Hindlimb muscle (tissue), 1 donor: ENCODE measurements at regions not wholly inside any gene's neighbourhood (a gene's known extent, or its start where the extent isn't known, plus 50 kb on each side); places are given as distances from the start of the nearest gene placed in this dataset.

ENCODE experiments used
- DNase-seq: peaks from one replicate; pipeline ENCODE4 v3.0.0-alpha.2; 2013

GRCh38 chr10:27451054-27451453 lies 53.0 kb upstream of the RAB18 start:
- no peak for DNase-seq

DNA sequence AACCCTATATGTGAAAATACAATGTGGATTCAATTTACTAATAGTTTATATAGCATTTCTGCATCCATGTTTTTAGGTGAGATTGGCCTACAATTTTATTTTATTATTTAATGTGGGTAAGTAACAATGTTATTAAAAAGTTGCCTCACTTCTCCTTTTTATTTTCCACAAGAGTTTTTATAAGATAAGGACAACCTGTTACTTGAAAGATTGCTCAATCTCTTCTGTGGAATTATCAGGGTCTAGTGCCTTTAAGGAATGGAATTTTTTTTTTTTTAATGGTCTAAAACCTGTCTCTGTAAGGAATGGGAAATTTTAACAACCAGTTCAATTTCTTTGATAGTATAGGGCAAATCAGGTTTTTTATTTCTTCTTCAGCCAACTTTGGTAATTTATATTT lies 53.9 kb upstream of the RAB18 start:
- no peak for DNase-seq

DNA sequence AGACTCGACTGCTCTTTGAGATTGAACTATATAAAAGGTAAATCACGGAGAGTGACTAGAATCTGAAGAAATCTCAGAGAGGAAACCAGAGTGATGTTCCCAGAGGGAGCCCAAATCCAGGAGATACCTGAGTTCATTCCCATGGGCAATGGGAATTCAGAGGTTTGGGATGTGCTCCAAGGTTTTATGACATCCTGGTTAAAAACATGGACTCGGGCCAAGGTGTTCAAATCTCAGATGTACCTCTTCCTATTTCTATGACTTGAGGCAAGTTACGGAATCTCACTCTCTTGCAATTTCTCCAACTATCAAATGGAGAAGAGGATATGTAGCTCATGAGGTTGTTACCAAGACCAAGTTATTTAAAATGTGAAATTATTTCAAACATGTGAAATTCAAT lies 54.5 kb upstream of the RAB18 start:
- no peak for DNase-seq

DNA sequence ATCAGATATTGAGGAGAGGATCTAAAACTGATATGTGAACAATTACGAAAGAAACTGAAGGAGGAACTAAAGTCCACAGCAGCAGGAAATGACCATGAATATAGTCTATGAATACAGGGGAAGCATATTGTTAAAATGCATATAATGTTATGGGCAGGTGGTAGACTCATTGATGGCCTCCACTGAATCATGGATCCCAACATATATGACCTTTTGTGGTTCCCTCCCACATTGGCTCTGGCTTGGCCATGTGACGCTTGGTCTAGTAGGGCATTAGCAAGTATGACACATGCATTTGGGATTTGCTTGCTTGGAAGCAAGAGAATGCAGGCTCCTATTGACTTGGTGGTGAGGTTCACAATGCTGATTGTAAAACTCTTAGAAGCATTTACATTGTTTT lies 55.2 kb upstream of the RAB18 start:
- DNase-seq: no peak

DNA sequence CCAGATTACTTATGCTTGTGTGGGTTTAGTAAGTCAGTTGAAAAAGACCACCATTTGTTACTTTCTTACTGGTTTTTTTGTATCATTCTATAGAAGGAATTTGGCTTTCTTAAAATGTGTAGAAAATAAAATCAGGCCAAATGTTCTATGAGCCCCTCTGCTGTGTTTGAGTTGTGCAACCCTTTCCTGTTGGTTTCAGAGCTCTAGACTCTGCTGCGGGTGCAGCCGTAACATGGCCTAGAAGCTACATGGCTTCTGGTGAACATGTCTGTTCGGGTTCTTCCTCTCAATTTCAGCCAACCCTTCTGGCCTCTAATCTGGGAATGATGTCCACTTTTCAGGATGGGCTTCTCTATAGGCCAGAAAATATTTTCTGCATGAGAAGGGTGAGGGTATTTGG lies 56.6 kb upstream of the RAB18 start:
- DNase-seq: no peak

GRCh38 chr10:27446091-27446918 lies 57.8 kb upstream of the RAB18 start:
- DNase-seq: peak; percentile 21

DNA sequence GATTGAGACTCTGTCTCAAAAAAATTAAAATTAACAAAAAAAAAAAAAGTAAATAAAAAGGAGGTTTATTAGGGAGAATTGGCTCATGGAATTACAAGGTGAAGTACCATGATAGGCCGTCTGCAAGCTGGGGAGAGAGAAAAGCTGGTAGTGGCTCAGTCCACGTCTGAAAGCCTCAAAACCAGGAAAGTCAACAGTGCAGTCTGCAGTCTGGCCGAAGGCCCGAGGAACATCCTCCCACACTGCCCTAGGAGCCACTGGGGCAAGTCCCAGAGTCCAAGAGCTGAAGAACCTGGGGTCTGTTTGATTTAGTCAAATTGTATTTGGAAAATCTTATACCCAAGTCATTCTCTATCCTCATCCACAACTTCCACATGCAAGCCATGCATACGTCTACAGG lies 59.0 kb upstream of the RAB18 start:
- DNase-seq: no peak

- no peak for DNase-seq
These were observed 63.6 kb upstream of the RAB18 start for GRCh38 chr10:27440478-27440877.

- DNase-seq: no peak
These were observed 64.1 kb upstream of the RAB18 start for GRCh38 chr10:27440021-27440420.

- no peak for DNase-seq
These were observed 65.0 kb upstream of the RAB18 start for GRCh38 chr10:27439101-27439500.

DNA sequence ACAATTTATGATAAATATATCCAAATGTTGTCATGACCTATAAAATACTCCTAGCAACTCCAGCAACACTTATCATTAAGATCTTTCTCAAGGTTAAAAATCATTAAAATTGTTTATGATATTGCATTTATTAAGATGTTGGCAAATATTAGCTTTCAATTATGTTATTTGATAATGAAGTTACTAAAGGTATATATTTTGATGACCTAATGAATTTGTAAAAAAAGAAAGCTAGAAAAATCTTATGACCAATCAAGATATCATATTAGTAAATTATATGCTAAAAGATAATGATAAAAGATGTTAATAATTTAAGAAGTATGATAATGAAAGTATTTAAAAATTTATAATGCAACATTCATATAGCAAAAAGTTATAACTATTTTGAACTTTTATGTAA lies 66.3 kb upstream of the RAB18 start:
- no peak for DNase-seq

GRCh38 chr10:27436710-27437109 lies 67.4 kb upstream of the RAB18 start:
- no peak for DNase-seq

DNA sequence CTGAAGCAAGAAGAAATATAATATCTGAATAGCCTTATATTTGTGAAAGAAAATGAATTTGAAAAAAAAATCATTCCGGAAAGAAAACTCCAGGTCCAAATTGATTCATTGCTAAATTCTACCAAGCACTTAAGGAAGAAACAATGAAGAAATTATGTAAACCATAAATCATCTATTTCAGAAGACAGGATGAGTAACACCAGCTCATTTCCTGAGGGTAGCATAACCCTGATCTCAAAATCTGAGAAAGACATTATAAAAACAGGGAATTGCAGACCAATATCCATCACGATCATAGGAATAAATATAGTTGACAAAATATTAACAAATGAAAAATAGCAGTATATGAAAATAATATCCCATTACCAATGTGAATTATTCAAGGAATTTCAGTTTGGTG lies 70.1 kb upstream of the RAB18 start:
- DNase-seq: no peak

GRCh38 chr10:27426948-27427467 lies 77.1 kb upstream of the RAB18 start:
- DNase-seq: no peak

GRCh38 chr10:27413831-27414348 lies 90.2 kb upstream of the RAB18 start:
- no peak for DNase-seq

DNA sequence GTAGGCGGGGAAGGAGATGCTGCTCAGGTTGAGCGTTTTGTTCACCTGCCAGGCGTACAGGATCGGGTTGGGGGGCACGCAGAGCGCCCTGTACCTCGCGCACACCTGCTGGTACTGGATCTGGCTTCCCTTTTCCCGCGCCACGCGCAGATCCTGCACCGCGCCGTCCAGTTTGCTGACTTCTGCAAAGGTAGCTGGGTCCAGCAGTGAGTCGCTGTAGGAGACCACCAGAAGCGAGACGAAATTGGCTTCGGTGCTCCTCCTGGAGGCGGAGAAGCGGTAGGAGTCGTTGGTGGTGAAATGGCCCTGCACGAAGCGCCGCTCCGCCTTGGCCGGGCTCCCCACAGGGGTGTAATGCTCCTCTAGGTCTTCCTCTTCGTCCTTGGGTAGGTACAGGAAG lies 90.7 kb upstream of the RAB18 start:
- DNase-seq: no peak

- no peak for DNase-seq
These were observed 94.0 kb upstream of the RAB18 start for GRCh38 chr10:27410153-27410552.

GRCh38 chr10:27407271-27407670 lies 96.8 kb upstream of the RAB18 start:
- no peak for DNase-seq

GRCh38 chr10:27399871-27400270 lies 104.2 kb upstream of the RAB18 start:
- no peak for DNase-seq

GRCh38 chr10:27393961-27394360 lies 110.1 kb upstream of the RAB18 start:
- DNase-seq: no peak

- DNase-seq: no peak
These were observed 111.5 kb upstream of the RAB18 start for GRCh38 chr10:27392606-27393005.

DNA sequence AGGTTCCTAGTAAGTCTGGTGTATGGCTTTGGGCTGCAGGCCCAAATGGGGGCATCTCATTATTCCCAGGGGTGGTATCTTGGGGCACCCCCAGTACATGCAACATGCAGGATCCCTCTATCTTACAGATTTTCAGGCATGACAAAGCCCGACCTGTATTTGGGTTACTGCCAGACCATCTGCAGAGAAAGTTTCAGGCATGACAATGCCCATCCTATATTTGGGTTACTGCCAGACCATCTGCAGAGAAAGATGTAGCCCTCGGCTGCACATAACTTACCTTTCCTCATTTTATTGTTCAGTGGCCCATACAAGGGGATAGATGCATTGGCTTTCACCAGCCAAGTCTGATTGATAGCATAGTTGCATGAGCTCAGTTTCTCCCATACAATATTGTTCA lies 112.2 kb upstream of the RAB18 start:
- no peak for DNase-seq

DNA sequence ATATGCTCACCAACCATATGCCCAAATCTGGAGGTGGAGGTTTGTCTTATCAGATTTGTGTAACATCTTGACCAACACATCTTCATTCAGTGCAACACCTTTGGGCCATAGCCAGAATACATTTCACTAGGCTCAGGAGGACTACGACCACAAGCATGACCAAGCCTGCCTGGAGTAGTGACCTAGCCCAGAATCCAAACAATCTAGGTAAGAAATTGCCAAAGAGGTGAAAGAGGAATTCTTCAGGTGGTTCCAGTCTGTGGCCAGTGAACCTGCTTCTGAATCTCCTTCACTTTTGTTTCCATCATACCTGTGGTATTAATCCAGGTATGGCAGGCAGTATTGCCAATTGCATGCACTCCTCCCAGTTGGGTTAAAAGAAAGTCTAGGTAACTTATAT lies 112.8 kb upstream of the RAB18 start:
- DNase-seq: no peak

GRCh38 chr10:27390681-27391080 lies 113.4 kb upstream of the RAB18 start:
- no peak for DNase-seq
